ENCODE measurements at regions not wholly inside any gene's neighbourhood (a gene's known extent, or its start where the extent isn't known, plus 50 kb on each side); places are given as distances from the start of the nearest gene placed in this dataset.
A peak's percentile ranks its signal among the peaks of the same experiment; 100 is the strongest.

DNA sequence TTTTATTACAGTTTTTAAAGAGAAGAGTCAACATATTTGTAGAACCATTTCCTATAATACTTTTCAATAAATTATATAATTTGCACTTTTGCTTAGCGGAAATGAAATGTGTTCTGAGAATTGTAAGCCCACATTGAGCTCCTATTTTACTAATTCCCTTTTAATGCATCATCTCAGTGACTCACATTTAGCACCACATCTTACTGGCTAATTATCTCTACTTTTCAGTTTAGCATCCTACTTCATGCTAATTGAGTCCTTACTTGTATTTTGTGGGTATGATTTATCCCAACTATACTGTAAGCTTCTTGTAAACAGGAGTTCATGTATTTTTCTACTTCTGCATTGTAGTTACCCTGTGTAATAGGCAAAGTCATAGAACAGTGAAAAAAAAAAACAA lies 67.5 kb downstream of the TMX1 start:
- no peak for DNase-seq (ENCODE audit: low read depth)

DNA sequence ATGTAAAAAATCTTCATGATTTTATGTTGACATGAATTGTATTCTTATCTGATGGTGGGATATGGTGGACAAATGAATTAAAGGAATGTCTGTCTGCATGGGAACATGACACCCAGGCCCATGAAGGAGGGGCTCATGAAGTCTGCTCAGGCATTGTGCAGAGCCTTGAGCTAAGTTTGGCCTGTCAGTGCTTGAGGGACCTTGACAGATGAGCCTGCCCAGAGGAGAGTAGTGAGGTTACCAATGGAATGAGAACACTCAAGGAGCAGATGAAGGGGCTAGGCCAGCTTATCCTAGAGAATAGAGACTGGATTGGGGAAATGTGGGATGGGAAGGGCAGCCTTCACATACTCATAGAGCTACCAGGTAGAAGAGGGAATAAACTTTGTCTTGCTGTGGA lies 68.8 kb downstream of the TMX1 start:
- no peak for DNase-seq (ENCODE audit: low read depth)

DNA sequence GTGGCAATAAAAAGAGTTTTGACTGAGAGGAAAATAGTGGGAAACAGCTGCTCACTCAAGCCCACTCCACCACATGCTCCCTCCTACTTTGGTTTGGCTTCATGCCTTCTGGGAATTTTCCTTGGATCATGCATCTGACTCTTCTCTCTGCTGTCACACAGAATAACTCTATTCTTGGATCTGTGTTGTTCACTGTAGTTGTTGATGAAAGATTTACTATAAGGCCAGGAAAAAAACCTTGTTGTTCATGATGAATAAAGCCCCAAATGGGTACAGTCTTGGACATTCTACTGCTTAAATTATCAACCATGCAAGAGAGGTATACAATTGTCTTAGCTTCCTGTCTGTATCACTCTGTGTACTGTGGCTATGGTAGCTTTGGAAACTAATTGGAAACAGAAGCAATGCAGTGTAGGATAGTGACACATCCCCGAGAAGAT lies 70.5 kb downstream of the TMX1 start:
- DNase-seq (ENCODE audit: low read depth) = no peak

DNA sequence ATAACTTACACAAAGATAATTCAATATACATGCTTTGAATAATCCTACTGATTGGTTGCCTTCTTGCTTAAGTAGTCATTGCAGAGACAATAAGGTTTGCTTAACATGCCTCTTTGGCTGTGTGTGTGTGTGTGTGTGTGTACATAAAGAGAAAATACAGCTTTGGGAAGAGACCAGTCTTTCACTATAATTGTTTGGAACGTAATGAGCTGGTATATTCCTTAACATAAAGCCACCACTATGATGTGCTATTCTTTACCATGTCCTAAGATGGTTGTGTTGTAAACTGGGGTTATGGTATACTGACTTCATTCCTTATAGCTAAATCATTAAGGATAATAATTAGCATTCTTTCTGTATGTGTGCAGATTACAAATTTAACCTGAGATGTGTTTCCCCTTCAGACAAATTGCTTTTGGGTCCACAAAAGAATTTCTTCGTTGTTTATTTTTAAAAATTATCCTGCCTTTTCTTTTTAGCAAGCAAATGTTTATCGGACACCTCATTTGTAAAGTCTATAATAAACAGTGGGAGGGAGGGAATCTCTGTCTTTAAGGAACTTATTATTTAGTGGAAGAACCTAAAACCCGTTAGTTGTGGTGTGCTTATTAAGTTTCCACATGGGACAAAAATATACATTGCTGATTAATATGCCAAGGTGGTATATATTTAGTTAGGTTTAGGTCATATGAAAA lies 74.4 kb downstream of the TMX1 start:
- no peak for DNase-seq (ENCODE audit: low read depth)

DNA sequence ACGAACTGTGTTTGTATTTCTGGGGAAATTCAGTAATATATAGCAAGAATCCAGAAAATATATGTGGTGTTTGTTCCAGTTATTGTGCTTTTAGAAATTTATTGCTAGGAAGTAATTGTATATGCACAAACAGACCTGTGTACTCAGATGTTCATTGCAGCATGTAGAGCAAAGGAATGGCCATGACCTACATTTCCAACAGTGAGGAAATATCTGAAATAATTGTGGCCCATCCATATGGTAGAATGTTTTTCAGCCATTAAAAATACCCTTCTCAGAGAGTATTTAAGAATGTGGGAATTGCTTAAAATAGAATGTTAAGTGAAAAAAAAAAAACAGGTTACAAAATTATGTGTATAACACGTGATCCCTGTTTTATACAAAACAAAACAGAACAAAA lies 77.3 kb downstream of the TMX1 start:
- DNase-seq (ENCODE audit: low read depth) = no peak

DNA sequence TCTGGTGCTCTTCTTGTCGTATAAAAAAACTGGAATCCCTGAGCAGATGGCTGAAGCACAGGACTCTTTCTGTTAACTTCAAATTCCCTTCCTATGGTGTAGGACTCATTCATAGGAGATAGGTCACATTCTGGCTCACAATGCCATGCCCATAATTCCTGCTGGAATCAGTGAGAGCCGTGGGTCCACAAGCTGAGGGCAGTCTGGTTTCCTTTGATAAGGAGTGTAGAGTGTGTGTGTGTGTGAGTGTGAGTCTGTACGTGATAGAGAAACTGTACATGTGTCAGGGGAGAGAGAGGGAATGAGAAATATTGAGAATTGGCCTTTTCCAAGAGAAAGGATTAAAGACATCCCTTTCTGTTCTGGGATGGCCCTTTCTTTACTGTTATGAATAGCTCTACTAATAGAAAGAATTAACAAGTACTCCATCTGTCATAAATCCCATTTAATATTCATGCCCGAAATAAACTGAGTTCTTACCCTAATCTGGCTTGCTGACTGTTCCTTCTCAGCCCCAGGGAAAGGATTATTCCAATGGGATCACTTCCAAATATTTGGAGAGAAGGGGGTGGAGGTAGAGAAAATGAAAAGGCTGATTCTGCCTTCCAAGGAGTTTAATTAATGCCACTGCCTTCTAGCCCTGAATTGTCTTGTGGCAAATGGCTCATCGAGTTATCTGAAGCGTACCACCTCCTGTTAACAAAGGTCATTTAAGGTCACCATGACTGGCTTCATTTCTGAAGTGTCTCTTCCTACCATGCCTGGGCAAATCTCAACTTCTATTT lies 79.0 kb downstream of the TMX1 start:
- DNase-seq (ENCODE audit: low read depth) = no peak

DNA sequence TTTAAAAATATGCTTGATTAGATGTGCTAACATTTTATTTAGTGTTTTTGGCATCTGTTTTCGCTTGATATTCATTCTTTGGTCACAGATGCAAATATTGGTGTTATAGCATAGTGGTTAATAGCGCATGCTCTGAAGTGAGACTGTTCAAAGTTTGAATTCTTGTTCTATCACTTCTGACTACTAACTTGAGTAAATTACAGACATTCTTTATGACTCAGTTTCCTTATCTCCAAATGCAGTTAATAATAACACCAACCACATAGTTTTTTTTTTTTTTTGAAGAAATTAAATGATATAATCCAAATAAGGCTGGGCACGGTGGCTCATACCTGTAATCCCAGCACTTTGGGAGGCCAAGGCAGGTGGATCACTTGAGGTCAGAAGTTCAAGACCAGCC lies 81.0 kb downstream of the TMX1 start:
- DNase-seq (ENCODE audit: low read depth) = no peak

DNA sequence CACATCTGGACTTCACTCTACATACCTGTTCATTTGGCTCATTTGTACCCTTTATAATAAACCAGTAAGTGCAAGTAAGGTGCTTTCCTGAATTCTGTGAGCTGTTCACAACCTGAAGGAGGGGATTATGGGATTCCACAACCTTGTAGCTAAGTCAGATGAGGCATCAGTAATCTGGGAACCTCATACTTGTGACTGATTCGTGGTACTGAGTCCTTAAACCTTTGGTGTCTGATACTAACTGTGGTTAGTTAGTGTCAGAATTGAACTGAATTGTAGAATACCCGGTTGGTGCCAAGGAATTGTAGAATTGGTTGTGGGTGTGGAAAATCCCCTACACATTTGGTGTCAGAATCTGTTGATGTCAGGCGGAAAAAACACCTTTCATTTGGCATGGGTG lies 83.4 kb downstream of the TMX1 start:
- DNase-seq (ENCODE audit: low read depth) = no peak

DNA sequence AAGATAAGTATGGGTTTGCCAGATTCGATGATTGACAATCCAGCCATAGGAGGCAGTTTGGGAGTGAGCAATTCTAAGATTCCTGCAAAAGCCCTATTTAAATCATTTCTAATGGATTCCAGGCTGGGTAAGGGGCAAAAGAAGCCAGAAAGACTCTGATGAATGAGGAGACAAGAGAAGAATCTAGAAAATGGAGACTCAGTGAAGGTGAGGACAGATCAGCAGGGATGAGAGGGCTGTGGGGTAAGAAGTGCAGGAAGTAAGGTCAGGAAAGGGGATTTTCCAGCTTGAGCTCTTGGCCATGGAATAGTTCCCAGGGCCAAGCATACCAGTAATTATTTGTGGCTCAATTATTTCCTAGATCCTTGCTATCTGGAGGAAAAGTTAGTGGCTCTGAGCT lies 87.3 kb downstream of the TMX1 start:
- no peak for DNase-seq (ENCODE audit: low read depth)

DNA sequence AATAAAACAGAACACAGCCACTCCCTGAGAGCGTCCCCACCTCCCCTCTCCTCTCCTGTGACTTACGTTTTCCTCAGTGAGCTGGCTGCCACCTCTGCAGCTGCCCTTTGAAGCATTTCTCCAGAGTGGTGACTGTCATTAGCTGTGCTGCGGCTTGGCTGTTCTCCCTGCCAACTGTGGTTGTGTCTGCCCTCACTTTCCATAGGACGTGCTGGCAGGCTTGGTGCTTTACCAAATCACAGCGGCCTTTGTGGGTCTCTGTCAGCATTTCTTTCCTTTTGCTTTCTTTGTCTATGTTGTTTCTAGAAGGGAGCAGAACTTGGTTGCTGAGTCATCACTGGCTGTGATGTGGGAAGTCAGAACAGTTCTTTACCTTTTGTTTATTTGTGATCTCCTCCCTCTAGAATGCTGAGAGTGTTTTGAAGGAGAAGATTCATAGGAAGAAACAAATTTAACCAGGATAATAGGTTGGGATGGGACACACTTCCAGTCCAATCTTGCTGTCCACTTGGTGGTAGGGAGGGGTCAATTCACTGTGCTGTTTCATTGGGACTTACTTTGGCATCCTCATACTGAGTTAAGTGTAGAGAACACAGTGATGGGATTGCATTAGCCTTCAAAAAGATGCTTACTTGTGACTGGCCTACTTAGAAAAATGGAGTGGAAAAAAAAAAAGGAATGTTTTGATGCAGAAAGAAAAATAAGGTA lies 88.2 kb downstream of the TMX1 start:
- DNase-seq (ENCODE audit: low read depth) = no peak

DNA sequence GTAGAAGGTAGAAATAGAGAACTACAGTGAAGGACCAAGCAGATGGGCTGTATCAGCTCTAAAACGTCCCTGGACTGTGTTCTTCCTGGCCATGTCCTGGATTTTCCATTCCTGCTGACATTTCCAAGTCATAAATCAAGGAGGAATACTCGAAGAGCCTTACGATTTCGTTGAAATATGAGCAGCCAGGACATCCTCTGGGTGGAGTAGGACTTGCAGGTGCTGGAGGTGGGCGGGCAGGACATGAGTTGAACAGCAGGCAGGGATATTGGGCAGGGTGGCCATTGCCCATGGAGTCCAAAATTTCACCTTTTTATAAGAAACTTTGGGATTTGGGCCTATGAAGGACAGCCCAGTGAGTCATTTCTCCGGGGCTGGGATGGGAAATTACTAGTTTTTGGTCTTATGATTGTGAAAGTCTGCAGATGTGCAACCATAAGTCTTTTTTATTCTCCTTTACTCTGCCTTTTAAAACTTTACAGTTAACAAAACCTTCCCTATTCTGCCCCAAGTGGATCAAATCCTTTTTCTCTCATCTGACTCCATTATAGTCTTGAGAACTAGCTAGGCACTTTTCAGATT lies 88.8 kb downstream of the TMX1 start:
- no peak for DNase-seq (ENCODE audit: low read depth)

DNA sequence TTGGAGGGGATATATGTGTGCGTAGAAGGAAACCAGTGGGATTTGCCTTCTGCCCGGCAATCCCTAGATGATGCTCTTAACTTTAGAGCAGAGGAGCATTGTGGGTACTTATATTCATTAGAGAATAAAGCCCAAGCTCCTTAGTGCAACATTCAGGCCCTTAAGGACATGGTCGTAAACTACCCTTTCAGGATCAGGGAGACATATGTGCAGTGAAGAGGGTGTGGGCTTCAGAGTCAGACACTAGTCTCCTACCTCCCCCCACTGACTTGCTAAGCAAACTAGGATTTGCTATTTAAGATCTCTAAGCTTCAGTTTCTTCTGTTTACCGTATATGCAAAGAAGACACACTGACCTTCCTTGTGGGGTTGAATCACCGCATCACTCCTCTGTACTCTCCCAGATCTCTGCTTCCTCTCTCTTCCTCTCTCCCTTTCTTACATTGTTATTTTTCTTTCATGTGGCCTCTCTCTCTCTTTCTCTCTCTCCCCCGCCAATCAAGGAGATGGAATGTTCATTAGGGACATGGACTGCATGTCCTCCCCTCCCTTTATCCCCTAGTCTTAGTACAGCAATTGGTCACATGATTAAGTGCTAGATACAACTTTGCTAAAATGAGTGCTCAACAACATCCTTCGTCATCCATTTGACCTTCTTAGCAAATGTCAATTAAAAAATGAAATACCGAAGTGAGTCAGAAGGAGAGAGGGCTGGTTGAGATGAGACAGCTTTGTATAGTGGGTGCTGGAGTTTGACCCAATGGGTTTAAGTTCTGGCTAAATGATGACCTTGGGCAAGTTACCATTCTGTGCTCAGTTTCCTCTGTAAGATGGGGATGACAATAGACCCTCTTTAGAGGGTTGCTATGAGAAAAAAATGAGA lies 91.7 kb downstream of the TMX1 start:
- DNase-seq (ENCODE audit: low read depth) = no peak

DNA sequence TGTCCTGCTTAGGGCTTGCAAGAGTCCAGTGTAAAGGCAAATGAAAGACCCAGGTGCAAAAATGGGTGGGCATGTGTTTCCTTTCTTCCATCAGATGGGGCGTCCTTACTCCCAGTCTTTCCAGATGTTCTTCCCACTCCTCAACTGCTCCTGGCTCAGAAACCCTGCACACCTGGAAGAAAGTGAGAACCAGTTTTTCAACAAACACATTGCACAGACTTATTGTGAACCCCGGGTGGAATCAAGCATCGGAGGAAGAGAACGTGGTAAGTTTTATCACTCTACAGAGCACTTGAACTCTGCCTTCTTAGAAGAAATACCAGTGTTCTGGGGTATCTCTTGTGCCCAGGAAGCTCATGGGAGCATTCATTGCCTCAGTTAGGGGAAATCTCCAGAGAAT lies 93.3 kb downstream of the TMX1 start:
- DNase-seq (ENCODE audit: low read depth) = no peak

DNA sequence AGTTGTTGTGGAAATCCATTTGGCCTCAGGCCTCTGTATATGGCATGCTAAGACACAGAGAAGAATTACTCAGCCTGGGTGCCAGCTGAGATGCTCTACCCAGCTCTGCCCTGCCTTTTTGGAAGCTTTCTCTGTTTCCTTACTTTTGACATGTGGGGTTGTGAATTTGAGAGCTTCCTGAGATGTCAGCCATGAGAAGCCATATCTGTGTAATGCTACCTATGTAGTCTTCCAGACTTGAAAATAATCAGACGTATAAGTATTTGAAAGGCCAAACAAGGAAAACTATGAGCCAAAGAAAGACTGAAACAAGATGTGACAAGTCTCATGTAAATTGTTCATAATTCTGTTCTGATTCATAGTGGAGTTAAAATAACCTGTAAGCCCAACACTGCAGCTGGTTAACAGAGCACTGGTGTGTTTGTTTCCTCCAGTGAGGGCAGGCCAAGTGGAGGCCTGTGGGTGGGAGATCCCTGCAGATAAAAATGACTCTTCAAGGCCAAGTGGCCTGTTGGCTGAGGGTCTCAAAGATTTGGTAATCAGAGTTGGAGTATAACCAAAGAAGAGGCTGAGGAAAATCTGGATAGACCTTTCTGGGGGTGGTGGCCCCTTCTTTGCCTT lies 94.0 kb downstream of the TMX1 start:
- DNase-seq (ENCODE audit: low read depth) = no peak

DNA sequence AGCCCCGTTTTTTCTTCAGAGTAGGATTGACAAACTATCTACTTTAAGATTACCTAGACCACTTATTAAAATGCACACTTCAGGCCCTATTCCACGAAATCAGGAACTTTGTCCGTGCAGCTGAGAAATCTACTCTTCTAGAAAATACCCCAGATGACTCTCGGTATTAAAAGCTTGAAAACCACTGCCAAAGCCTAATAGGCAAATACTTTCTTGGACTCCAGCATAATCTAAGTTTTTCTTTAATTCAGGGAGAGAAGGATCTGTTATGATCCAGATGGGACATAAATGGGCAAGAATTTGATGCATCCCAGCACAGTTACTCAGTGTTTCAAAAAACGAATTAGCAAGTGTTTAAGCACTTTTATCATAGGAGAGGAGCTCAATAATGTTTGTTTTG lies 94.5 kb downstream of the TMX1 start:
- no peak for DNase-seq (ENCODE audit: low read depth)

DNA sequence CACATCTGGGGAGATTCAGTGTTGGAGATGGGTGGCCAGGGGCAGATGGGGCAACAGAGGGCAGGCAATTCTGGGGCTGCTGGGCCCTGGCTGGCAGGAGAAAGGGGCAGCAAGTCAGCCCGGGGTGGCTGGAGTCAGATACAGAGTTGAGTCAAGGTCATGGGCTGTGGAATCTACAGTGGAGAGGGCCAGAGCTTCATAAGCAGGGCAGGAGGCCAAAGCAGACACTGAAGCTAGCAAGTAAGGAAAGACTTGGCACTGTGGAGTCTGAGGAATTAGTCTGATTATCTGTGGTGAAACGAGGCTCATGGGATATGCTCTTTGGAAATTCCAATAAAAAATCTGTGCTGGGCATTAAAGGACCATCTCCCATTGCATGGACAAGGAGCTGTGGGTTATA lies 95.5 kb downstream of the TMX1 start:
- peak; percentile 64 for DNase-seq (ENCODE audit: low read depth)

DNA sequence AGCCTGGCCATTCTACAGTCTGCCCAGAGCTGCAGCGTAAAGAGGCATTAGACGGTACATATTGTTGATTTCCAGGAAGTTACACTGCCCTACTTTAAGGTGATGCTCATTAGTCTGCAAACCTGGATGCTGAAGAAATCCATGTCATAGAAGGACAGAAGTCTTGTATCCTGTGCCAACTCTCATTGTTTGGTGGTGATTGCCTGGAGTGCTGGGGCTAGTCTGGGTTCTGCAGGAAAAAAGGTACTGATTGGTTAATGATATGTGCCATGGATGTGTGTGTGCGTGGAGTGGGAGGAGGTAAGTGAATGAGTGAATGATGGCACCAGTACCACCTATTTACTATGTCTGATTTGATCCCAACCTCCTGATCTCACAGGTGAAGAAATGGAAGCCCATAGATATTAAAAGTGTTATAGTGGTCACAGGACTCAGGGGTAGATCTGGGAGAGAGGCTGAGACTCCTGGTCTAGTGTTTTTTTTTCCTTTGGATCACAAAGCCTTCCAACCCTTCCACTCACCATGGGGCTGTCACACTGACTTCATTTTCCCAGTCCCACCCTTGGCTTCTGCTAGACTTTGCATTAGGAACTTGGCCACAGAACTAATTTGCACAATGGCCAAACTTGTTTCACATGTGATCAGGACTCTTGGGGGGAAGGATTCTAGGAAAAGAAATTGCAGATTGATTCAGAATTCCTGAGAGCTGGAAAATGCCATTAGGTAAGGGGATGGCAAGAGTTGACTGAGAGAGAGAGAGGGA lies 96.1 kb downstream of the TMX1 start:
- no peak for DNase-seq (ENCODE audit: low read depth)

DNA sequence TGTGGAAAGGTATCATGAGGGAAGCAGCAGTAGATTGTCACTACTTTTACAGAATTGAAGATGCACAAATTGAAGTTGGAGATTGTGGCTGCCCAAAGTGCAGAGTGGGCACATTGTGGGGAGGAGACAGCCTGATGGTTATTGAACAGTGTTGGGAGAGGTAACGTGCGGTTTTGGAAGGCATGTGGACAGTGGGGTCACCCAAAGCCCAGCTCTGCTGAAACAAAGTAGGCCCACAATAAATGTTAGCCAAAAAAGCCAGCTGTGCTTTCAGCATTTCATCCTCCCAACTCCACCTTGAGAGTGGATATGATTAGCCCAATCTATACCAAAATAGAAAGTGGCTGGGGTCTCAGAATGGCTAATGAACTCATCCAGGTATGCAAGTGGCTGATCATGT lies 96.7 kb downstream of the TMX1 start:
- no peak for DNase-seq (ENCODE audit: low read depth)

DNA sequence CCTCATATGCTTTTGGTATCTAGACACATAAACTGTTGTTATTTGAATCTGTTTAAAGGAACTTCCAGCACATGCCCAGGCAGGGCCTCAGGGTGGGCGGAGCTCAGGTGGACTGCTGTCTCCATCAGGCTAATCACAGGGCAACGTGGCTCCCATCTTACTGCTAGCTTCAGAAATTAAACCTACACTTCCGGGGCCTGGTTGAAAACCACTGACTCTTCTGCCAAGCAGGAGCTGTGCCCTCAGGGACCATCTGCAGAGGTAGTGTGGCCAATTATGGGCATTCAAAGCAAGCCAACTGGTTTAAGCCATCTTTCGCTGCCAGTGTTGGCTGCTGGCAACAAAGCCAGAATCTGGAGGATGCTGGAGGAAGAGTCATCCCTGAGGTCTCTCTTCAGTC lies 97.5 kb downstream of the TMX1 start:
- DNase-seq (ENCODE audit: low read depth) = no peak

DNA sequence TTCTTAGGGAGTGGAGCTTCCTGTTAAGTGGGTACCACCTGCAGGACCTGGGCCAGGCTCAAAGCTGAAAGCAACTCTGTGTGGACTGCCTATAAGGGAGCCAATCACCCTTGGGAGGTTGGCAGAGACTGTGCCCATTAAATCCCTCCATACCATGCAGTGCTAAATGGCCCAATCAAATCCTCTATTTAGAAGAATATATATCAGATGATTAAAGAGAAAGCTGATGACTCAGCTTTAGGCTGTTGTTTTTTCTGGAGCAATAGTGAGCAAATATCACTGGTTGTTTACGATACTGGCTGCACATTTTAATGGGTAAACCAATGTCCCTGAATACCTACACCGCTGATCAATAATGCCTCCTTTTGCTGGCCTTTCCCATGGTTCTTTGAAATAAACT lies 101.3 kb downstream of the TMX1 start:
- no peak for DNase-seq (ENCODE audit: low read depth)

DNA sequence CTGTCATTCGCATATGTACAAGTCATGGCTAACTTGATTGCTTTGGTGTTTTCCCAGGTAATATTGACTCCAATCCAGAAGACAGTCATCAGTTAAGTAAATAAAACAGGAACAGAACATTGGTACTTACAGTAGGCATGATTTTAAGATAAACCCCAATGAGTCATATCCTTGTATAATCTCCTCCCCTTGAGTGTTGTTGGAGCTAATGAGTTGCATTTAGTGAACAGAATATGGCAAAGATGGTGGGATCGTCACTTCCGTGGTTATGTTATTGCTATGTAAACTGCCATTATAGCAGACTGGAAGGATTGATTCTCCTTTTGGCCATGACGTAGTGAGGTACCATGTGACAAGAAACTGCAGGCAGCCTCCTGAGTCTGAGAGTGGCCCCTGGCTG lies 102.2 kb downstream of the TMX1 start:
- no peak for DNase-seq (ENCODE audit: low read depth)

All from GM04503 (cell line).